ENCODE measurements at regions not wholly inside any gene's neighbourhood (a gene's known extent, or its start where the extent isn't known, plus 50 kb on each side); places are given as distances from the start of the nearest gene placed in this dataset.

GRCh38 chrX:33447285-33447684, 235.9 kb upstream of the DMD start:
- no peak for TF ChIP-seq POLR2AphosphoS5 (IDR thresholded peaks at IDR 0.05; ENCODE audit: borderline replicate concordance, low read depth, low read length)
- TF ChIP-seq EZH2 (IDR thresholded peaks at IDR 0.05): no peak
- TF ChIP-seq FOXP2 (optimal IDR thresholded peaks at IDR 0.05; ENCODE audit: control extremely low read depth, extremely low read length, insufficient read depth): no peak

Data from SK-N-MC (cell line).